ENCODE measurements at regions not wholly inside any gene's neighbourhood (a gene's known extent, or its start where the extent isn't known, plus 50 kb on each side); places are given as distances from the start of the nearest gene placed in this dataset.

GRCh38 chrX:20567108-20567507, 300.4 kb upstream of the RPS6KA3 start:
- no peak for TF ChIP-seq CTCF (IDR thresholded peaks at IDR 0.05)
- no peak for TF ChIP-seq NFIC (IDR thresholded peaks at IDR 0.05; ENCODE audit: borderline replicate concordance)
- no peak for TF ChIP-seq EZH2phosphoT487 (IDR thresholded peaks at IDR 0.05; ENCODE audit: borderline replicate concordance, low read depth)
- TF ChIP-seq, protein P1, sequence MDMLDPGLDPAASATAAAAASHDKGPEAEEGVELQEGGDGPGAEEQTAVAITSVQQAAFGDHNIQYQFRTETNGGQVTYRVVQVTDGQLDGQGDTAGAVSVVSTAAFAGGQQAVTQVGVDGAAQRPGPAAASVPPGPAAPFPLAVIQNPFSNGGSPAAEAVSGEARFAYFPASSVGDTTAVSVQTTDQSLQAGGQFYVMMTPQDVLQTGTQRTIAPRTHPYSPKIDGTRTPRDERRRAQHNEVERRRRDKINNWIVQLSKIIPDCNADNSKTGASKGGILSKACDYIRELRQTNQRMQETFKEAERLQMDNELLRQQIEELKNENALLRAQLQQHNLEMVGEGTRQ (IDR thresholded peaks at IDR 0.05; ENCODE audit: borderline replicate concordance, low read depth, low read length), result no peak
- TF ChIP-seq EP300 (IDR thresholded peaks at IDR 0.05; ENCODE audit: borderline replicate concordance in 1 of 2, low read depth in 1 of 2, low read length in 1 of 2), result no peak
- no peak for TF ChIP-seq RAD21 (IDR thresholded peaks at IDR 0.05; ENCODE audit: low read length)
- TF ChIP-seq NRF1 (IDR thresholded peaks at IDR 0.05; ENCODE audit: low read depth, low read length), result no peak
- TF ChIP-seq SIN3A (IDR thresholded peaks at IDR 0.05; ENCODE audit: borderline replicate concordance, low read depth, low read length), result no peak
- no peak for TF ChIP-seq RFX5 (IDR thresholded peaks at IDR 0.05; ENCODE audit: low read length)
- TF ChIP-seq POLR2AphosphoS5 (IDR thresholded peaks at IDR 0.05; ENCODE audit: low read depth, low read length), result no peak
- TF ChIP-seq, protein P2, sequence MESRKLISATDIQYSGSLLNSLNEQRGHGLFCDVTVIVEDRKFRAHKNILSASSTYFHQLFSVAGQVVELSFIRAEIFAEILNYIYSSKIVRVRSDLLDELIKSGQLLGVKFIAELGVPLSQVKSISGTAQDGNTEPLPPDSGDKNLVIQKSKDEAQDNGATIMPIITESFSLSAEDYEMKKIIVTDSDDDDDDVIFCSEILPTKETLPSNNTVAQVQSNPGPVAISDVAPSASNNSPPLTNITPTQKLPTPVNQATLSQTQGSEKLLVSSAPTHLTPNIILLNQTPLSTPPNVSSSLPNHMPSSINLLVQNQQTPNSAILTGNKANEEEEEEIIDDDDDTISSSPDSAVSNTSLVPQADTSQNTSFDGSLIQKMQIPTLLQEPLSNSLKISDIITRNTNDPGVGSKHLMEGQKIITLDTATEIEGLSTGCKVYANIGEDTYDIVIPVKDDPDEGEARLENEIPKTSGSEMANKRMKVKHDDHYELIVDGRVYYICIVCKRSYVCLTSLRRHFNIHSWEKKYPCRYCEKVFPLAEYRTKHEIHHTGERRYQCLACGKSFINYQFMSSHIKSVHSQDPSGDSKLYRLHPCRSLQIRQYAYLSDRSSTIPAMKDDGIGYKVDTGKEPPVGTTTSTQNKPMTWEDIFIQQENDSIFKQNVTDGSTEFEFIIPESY (IDR thresholded peaks at IDR 0.05; ENCODE audit: borderline replicate concordance, low read depth), result no peak
- no peak for TF ChIP-seq ELF1 (IDR thresholded peaks at IDR 0.05)
